LNCAP (cell line): ENCODE measurements at regions not wholly inside any gene's neighbourhood (a gene's known extent, or its start where the extent isn't known, plus 50 kb on each side); places are given as distances from the start of the nearest gene placed in this dataset.

ENCODE experiments used
- TF ChIP-seq, protein P1 (sequence below): fragments of 450-650 bp; IDR thresholded peaks from 2 replicates; pipeline ENCODE4 v1.5.1; 2017; ENCODE audit warnings: mild to moderate bottlenecking

DNA sequence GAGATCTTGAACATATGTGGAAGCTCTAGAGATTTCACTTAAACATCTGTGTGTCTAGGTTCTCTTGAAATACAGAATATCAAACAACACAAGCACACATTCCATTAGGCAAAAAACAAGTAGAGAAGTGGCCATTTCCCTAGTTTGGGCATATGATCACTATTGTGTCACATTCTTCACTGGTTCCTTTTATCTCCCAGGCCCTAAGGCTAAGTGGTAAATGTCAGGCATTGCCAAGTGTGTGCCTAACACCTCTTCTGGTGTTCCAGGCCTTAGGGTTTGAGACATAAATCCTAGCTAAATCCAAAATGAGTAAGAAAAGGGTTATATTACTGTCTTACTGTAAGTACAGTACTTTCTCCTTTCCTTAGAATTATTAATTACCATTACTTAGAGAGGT is 880.1 kb downstream of the PDCD6IP start:
- TF ChIP-seq, protein P1, sequence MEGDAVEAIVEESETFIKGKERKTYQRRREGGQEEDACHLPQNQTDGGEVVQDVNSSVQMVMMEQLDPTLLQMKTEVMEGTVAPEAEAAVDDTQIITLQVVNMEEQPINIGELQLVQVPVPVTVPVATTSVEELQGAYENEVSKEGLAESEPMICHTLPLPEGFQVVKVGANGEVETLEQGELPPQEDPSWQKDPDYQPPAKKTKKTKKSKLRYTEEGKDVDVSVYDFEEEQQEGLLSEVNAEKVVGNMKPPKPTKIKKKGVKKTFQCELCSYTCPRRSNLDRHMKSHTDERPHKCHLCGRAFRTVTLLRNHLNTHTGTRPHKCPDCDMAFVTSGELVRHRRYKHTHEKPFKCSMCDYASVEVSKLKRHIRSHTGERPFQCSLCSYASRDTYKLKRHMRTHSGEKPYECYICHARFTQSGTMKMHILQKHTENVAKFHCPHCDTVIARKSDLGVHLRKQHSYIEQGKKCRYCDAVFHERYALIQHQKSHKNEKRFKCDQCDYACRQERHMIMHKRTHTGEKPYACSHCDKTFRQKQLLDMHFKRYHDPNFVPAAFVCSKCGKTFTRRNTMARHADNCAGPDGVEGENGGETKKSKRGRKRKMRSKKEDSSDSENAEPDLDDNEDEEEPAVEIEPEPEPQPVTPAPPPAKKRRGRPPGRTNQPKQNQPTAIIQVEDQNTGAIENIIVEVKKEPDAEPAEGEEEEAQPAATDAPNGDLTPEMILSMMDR = no peak

DNA sequence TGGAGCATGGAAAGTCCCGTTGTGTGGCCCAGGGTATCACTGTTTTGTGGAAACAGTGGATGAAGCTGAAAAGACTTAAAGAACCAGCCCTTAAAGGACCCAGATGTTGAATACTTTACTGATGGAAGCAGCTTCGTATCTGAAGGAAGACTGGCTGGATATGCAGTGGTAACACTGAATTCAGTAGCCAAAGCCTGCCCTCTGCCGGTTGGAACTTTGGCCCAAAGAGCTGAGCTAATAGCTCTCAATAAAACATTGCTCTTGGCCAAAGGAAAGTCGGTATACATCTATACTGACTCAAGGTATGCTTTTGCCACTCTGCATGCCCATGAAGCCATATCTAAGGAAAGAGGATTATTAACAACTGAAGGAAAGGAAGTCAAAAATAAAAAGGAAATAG is 885.4 kb downstream of the PDCD6IP start:
- TF ChIP-seq, protein P1 = peak; percentile 70

DNA sequence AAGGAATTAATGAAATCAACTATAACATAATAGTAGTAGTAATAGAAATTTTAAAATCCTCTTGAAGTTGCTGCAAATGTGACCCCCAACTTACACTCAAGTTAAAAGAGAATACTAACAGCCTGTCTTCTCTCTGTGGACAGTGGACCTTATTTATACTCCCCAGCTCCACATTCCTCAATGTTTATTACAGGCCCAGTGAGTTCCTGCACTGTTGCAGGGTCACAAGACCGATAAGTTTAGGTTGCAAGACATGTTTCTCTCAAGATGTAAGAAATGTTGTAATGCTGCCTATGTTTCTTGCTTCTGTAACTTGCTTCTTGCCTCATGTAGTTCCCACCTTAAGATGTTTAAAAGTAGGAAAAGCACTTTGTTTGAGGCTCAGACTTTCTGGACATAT is 888.1 kb downstream of the PDCD6IP start:
- TF ChIP-seq, protein P1 = no peak

DNA sequence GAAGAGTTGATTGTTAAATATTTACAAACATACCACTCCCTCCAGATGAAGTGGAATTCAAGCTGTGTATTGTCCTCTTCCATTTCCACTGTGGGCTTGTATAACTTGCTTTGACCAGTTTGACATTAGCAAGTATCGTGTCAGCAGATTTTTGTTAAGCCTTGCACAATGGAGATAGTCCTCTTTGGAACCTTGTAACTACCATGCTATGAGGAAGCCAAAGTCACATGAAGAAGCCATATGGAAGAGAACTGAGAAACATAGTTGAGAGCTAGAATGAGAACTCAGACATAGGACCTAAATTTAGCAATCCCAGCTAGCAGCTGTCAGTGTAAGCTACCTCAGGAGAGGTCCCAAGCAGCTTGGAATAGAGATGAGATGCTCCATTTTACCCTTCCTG is 889.2 kb downstream of the PDCD6IP start:
- TF ChIP-seq, protein P1 = no peak

DNA sequence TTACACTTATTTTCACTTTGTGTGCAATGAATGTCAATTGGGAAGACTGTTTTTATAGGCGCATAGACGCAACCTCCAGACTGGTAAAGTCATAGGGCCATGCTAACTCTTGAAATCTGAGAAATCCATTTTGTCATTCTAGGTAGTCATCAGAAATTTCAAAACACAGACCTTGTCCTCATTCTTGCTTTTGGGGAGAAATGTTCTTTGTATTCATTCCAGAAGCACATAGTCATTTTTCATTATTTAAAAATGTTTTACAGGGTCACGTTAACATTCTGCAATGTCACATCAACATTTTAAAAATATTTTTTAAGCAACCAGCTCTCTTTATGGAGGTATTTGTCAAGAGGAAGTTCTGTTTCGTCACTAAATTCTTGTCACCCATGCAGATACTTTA is 898.4 kb downstream of the PDCD6IP start:
- TF ChIP-seq, protein P1 = no peak

DNA sequence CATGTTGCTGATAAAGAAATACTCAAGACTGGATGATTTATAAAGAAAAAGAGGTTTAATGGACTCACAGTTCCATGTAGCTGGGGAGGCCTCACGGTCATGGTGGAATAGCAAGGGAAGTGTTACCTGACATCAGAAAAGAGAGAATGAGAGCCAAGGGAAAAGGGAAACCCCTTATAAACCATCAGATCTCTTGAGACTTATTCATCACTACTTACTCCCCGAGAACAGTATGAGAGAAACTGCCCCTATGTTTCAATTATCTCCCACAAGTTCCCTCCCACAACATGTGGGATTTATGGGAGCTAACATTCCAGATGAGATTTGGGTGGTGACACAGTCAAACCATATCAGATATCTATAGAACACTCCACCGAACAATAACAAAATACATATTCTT is 904.6 kb downstream of the PDCD6IP start:
- TF ChIP-seq, protein P1 = no peak

DNA sequence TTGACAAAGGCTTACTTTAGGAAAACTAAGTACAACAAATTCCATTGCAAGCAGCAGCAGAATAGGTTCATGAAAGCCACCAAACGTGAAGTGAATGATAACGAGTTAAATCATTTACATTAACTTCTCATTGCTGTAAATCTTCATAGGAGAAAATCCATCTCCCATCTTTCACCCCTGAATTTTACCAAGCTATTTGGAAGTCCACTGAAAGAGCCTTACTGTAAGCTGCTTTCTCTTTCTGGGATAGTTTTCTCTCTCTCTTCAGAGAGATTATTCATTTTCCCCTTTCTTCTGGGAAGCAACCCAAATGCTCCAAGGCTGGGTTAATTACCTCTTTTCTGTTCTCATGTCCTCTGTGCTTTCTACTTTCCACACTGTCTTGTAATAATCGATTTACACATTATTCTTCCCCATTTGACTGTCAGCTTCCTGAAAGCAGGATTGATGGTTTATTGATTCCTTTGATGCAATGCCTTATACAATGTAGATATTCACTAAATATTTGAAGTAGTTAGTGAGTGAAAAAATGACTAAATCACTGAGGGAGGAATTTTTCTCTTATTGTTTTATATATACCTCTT is 914.3 kb upstream of the ARPP21 start:
- TF ChIP-seq, protein P1 = no peak

DNA sequence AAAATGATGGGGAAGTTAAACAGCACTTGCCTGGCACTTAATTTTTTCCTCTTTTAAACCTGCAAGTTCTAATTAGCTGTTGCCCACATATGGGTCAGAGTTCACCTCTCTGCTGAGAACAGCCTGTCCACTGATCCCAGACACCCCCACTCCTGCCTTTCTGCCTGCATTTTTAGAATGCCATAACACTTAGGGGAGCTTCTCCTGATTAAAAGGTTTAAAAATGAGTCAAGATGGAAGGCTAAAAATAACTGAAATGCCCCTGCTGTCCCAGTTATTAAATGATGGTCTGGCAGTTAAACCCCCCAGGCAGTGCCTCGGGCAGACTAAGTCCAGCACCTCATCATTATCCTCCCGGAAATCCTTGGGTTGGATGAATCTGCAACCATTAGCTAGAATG is 913.6 kb upstream of the ARPP21 start:
- TF ChIP-seq, protein P1 = no peak
